Liver (tissue), 3 donors: ENCODE measurements at regions not wholly inside any gene's neighbourhood (a gene's known extent, or its start where the extent isn't known, plus 50 kb on each side); places are given as distances from the start of the nearest gene placed in this dataset.

ENCODE experiments used
- CTCF ChIP-seq: fragments of 150-350 bp; IDR thresholded peaks from 2 replicates; pipeline ENCODE4 v1.5.1; 2017; ENCODE audit warnings: improper control_type of control experiment, low read depth, low read length; ENCODE audit not compliant: missing input control
- HNF4A ChIP-seq, 2 donors: conservative IDR thresholded peaks; 2 replicates each; pipeline ENCODE4 v1.6.1; 2016; ENCODE audit warnings: antibody characterized with exemption in 2 of 2, mild to moderate bottlenecking in 2 of 2
- JUND ChIP-seq, 2 donors: IDR thresholded peaks; 2 replicates each; pipeline ENCODE4 v1.6.1; 2016; ENCODE audit warnings: antibody characterized with exemption in 2 of 2
- RAD21 ChIP-seq, 2 donors: IDR thresholded peaks; 2 replicates each; pipeline ENCODE4 v1.6.1; 2016; ENCODE audit warnings: antibody characterized with exemption in 2 of 2, mild to moderate bottlenecking in 2 of 2
- SP1 ChIP-seq: IDR thresholded peaks from 2 replicates; pipeline ENCODE4 v1.6.1; 2018; ENCODE audit warnings: antibody characterized with exemption, mild to moderate bottlenecking
- donor health status: healthy.
- donor health status: healthy.

- TF ChIP-seq JUND (IDR thresholded peaks at IDR 0.05) (no peak), CTCF (no peak), HNF4A (conservative IDR thresholded peaks at IDR 0.05) (no peak), SP1 (no peak), RAD21 (IDR thresholded peaks at IDR 0.05) (no peak)
Observed at GRCh38 chr18:78477840-78478239, 501.8 kb upstream of the SALL3 start.
